AG04449 (cell line): ENCODE measurements at regions not wholly inside any gene's neighbourhood (a gene's known extent, or its start where the extent isn't known, plus 50 kb on each side); places are given as distances from the start of the nearest gene placed in this dataset.
"Not testable (repeated sequence)": the region's sequence is repeated elsewhere in the genome, so short reads cannot be mapped to it uniquely, and the experiment has no call there.

Experiments
- CTCF ChIA-PET: fragments of 350-600 bp; formaldehyde crosslinking; extraction: SDS; loops from one replicate; lab custom pipeline; 2021; ENCODE audit warnings: antibody characterized with exemption; lab: Yijun Ruan, JAX
- POLR2A ChIA-PET: fragments of 400-600, 350-600 bp; formaldehyde crosslinking; extraction: SDS; loops from one replicate; lab custom pipeline; 2020; ENCODE audit warnings: antibody characterized with exemption, inconsistent platforms; lab: Yijun Ruan, JAX
- DNase-seq: peaks from one replicate; pipeline ENCODE4 v3.0.0-alpha.2; 2010; ENCODE audit warnings: low read depth, low spot score
- H3K4me3 ChIP-seq: 2 replicates; pipeline ENCODE4 v1.5.1; 2011; ENCODE audit warnings: low read depth, mild to moderate bottlenecking, control low read depth, low read length
- CTCF ChIP-seq: IDR thresholded peaks from one replicate; pipeline ENCODE4 v1.5.1; 2011; ENCODE audit warnings: mild to moderate bottlenecking, moderate library complexity, low read length, control low read depth, inconsistent platforms; ENCODE audit not compliant: insufficient read depth; ENCODE audit errors: missing control alignments

GRCh38 chr6:10082385-10082784 is 332.5 kb downstream of the TFAP2A start:
- no peak for DNase-seq
- no peak for TF ChIP-seq CTCF
- CTCF ChIA-PET, result no interaction called here
- POLR2A ChIA-PET, result no interaction called here
- no peak overlapping the region for H3K4me3 ChIP-seq

GRCh38 chr6:10081957-10082356 is 332.9 kb downstream of the TFAP2A start:
- no peak for TF ChIP-seq CTCF
- DNase-seq, result no peak
- POLR2A ChIA-PET, result no interaction called here
- CTCF ChIA-PET, result no interaction called here
- H3K4me3 ChIP-seq, result no peak overlapping the region

- ChIA-PET POLR2A (no interaction called here), CTCF (no interaction called here)
- DNase-seq, result no peak
Observed at GRCh38 chr6:10081075-10081474, 333.8 kb downstream of the TFAP2A start.

GRCh38 chr6:10080561-10080960 is 334.3 kb downstream of the TFAP2A start:
- ChIA-PET CTCF (no interaction called here), POLR2A (no interaction called here)
- no peak for TF ChIP-seq CTCF
- no peak overlapping the region for H3K4me3 ChIP-seq
- DNase-seq, result no peak

More at GRCh38 chr6:10081075-10081474, 333.8 kb downstream of the TFAP2A start:
- no peak overlapping the region for H3K4me3 ChIP-seq
- TF ChIP-seq CTCF, result no peak

GRCh38 chr6:10078581-10078980 is 336.3 kb downstream of the TFAP2A start:
- ChIA-PET CTCF (no interaction called here), POLR2A (no interaction called here)
- TF ChIP-seq CTCF, result no peak
- no peak overlapping the region for H3K4me3 ChIP-seq
- no peak for DNase-seq

- DNase-seq, H3K4me3 ChIP-seq, POLR2A ChIA-PET, CTCF ChIA-PET: not testable (repeated sequence)
Observed at GRCh38 chr6:10074726-10075125, 340.1 kb downstream of the TFAP2A start.

- TF ChIP-seq CTCF, result no peak
- CTCF ChIA-PET, result no interaction called here
- no peak overlapping the region for H3K4me3 ChIP-seq
- DNase-seq, result no peak
- POLR2A ChIA-PET, result no interaction called here
Observed at GRCh38 chr6:10073341-10073740, 341.5 kb downstream of the TFAP2A start.
